LHCN-M2 (cell line): ENCODE measurements at regions not wholly inside any gene's neighbourhood (a gene's known extent, or its start where the extent isn't known, plus 50 kb on each side); places are given as distances from the start of the nearest gene placed in this dataset.
A peak's percentile ranks its signal among the peaks of the same experiment; 100 is the strongest.

ENCODE experiments used
- DNase-seq: peaks from one replicate; pipeline ENCODE4 v3.0.0-alpha.2; 2012; ENCODE audit warnings: low read depth

GRCh38 chr2:235140801-235141081, 188.9 kb downstream of the SH3BP4 start:
- no peak for DNase-seq

GRCh38 chr2:235141411-235142128, 189.8 kb downstream of the SH3BP4 start:
- DNase-seq = no peak

- no peak for DNase-seq
Measured at GRCh38 chr2:235142601-235143000, 190.8 kb downstream of the SH3BP4 start.

- no peak for DNase-seq
Measured at GRCh38 chr2:235143789-235144188, 192.0 kb downstream of the SH3BP4 start.

GRCh38 chr2:235144291-235144690, 192.5 kb downstream of the SH3BP4 start:
- DNase-seq = no peak

GRCh38 chr2:235146206-235146605, 194.4 kb downstream of the SH3BP4 start:
- DNase-seq = no peak

- DNase-seq = peak; percentile 35
Measured at GRCh38 chr2:235146871-235147565, 195.2 kb downstream of the SH3BP4 start.

GRCh38 chr2:235148201-235149170, 196.7 kb downstream of the SH3BP4 start:
- DNase-seq = no peak

GRCh38 chr2:235149240-235149659, 197.4 kb downstream of the SH3BP4 start:
- no peak for DNase-seq

- DNase-seq = no peak
Measured at GRCh38 chr2:235149736-235150135, 197.9 kb downstream of the SH3BP4 start.

- no peak for DNase-seq
Measured at GRCh38 chr2:235151152-235151551, 199.3 kb downstream of the SH3BP4 start.

- DNase-seq = no peak
Measured at GRCh38 chr2:235155163-235155562, 203.3 kb downstream of the SH3BP4 start.

GRCh38 chr2:235156055-235156454, 204.2 kb downstream of the SH3BP4 start:
- DNase-seq = no peak

GRCh38 chr2:235157746-235158482, 206.1 kb downstream of the SH3BP4 start:
- DNase-seq = no peak

- DNase-seq = no peak
Measured at GRCh38 chr2:235160281-235160810, 208.5 kb downstream of the SH3BP4 start.

GRCh38 chr2:235161565-235161964, 209.7 kb downstream of the SH3BP4 start:
- no peak for DNase-seq

GRCh38 chr2:235162082-235162836, 210.4 kb downstream of the SH3BP4 start:
- peak; percentile 17 for DNase-seq

GRCh38 chr2:235162837-235163197, 211.0 kb downstream of the SH3BP4 start:
- no peak for DNase-seq

GRCh38 chr2:235165136-235165535, 213.3 kb downstream of the SH3BP4 start:
- DNase-seq = no peak

GRCh38 chr2:235165631-235166030, 213.8 kb downstream of the SH3BP4 start:
- DNase-seq = no peak
